ENCODE measurements at regions not wholly inside any gene's neighbourhood (a gene's known extent, or its start where the extent isn't known, plus 50 kb on each side); places are given as distances from the start of the nearest gene placed in this dataset.

GRCh38 chr13:103694033-103694432, 627.8 kb upstream of the SLC10A2 start:
- no peak for TF ChIP-seq CTCF (IDR thresholded peaks at IDR 0.05)
- no peak for TF ChIP-seq POLR2A (IDR thresholded peaks at IDR 0.05)

Data from thyroid gland (tissue), 4 donors.